ENCODE measurements at regions not wholly inside any gene's neighbourhood (a gene's known extent, or its start where the extent isn't known, plus 50 kb on each side); places are given as distances from the start of the nearest gene placed in this dataset.

GRCh38 chr20:40895182-40895581 is 133.4 kb upstream of the TOP1 start:
- no peak overlapping the region for H3K9ac ChIP-seq (ENCODE audit: low read length)
- H2AK5ac ChIP-seq (ENCODE audit: low read length, severe bottlenecking), result no peak overlapping the region
- H4K8ac ChIP-seq (ENCODE audit: low read length), result no peak overlapping the region
- no peak for DNase-seq
- no peak overlapping the region for H4K91ac ChIP-seq (ENCODE audit: low read length)
- H2AFZ ChIP-seq (ENCODE audit: low read depth, low read length), result no peak overlapping the region
- no peaks in the 10 kb centered on the region for H3K36me3 ChIP-seq (ENCODE audit: control insufficient read depth in 1 of 2, insufficient read depth in 2 of 2, low read depth in 1 of 2, low read length in 2 of 2)
- no peak overlapping the region for H3K18ac ChIP-seq (ENCODE audit: low read depth in 1 of 2, low read length in 2 of 2)
- no peak overlapping the region for H2BK12ac ChIP-seq (ENCODE audit: low read length in 2 of 2)
- no peak overlapping the region for H2BK5ac ChIP-seq (ENCODE audit: low read depth, low read length, poor library complexity, severe bottlenecking)
- no peak overlapping the region for H3K4me2 ChIP-seq (ENCODE audit: low read length, poor library complexity, severe bottlenecking)
- no peaks in the 10 kb centered on the region for H3K4me1 ChIP-seq (ENCODE audit: control insufficient read depth, insufficient read depth, low read depth, low read length)
- H2BK15ac ChIP-seq (ENCODE audit: low read depth, poor library complexity, severe bottlenecking), result no peak overlapping the region
- peaks cover 21 to 42% of the 10 kb centered on the region in 2 experiments for H3K27me3 ChIP-seq (ENCODE audit: control insufficient read depth in 1 of 2, insufficient read depth in 1 of 2, low read length in 2 of 2)
- WGBS, result 52% methylated on average over 3 of the region's 3 CpGs
- no peak overlapping the region for H3K23ac ChIP-seq (ENCODE audit: low read length in 2 of 2)
- no peaks in the 10 kb centered on the region for H3K79me1 ChIP-seq (replicated peaks; ENCODE audit: low read length, poor library complexity, severe bottlenecking)
- no peak overlapping the region for H3K4me3 ChIP-seq (ENCODE audit: insufficient read depth in 1 of 2, low read depth in 1 of 2, low read length in 2 of 2)
- H3K27ac ChIP-seq (ENCODE audit: low read length, poor library complexity, severe bottlenecking), result no peak overlapping the region
- no peak overlapping the region for H3K4ac ChIP-seq (ENCODE audit: low read depth in 1 of 2, low read length in 2 of 2)
- no peaks in the 10 kb centered on the region for H3K9me3 ChIP-seq (ENCODE audit: control insufficient read depth, low read length)
- no peak overlapping the region for H2BK120ac ChIP-seq (ENCODE audit: low read depth, low read length)
- no peak overlapping the region for H3K14ac ChIP-seq (ENCODE audit: low read length in 2 of 2)

DNA sequence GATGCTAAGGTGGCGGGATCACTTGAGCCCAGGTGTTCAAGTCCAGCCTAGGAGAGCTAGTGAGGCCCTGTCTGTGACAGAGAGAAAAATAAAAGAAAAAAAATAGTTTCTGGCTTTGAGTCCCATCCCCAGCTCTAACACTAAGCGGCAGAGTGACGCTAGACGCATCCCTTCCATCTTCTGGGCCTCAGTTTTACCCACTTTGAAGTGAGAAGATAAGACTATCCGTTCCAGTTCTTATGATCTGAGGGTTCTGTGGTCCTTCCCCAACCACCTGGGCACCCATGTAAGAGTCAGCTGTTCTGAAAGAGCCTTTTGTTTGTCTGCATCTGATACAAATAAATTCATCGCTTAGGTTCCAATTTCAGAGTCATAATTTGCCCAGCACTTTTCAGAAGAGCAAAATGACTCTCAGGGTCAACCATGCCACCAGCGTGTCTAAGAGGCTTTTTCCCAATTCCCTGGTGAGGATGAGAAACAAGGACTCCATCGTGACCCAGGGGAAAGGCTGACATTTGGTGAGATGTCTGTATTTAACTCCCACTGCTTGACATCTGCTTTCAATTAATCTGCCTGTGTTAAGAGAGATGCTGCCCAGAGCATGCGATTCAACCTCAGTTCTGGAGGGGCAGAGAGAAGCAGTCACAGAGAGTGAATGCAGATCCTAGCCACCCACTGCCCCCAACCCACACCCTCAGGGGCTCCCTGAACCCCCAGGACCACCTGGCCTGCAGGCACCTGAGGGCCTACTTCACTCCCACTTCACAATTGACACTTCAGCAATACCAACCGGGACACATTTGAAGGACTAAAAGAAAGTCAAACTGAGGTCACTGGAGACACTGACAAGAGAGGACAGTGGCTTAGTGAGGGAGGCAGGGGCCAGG is 131.6 kb upstream of the TOP1 start:
- H2BK15ac ChIP-seq (ENCODE audit: low read depth, poor library complexity, severe bottlenecking), result no peak overlapping the region
- no peak overlapping the region for H2BK120ac ChIP-seq (ENCODE audit: low read depth, low read length)
- H4K91ac ChIP-seq (ENCODE audit: low read length), result no peak overlapping the region
- no peak overlapping the region for H3K23ac ChIP-seq (ENCODE audit: low read length in 2 of 2)
- 78% methylated on average over 10 of the region's 10 CpGs for WGBS
- H3K9me3 ChIP-seq (ENCODE audit: control insufficient read depth, low read length), result no peaks in the 10 kb centered on the region
- no peak overlapping the region for H2AFZ ChIP-seq (ENCODE audit: low read depth, low read length)
- no peak overlapping the region for H3K14ac ChIP-seq (ENCODE audit: low read length in 2 of 2)
- H3K9ac ChIP-seq (ENCODE audit: low read length), result no peak overlapping the region
- H3K18ac ChIP-seq (ENCODE audit: low read depth in 1 of 2, low read length in 2 of 2), result no peak overlapping the region
- no peak overlapping the region for H3K27ac ChIP-seq (ENCODE audit: low read length, poor library complexity, severe bottlenecking)
- no peak overlapping the region for H3K4me3 ChIP-seq (ENCODE audit: insufficient read depth in 1 of 2, low read depth in 1 of 2, low read length in 2 of 2)
- no peaks in the 10 kb centered on the region for H3K4me1 ChIP-seq (ENCODE audit: control insufficient read depth, insufficient read depth, low read depth, low read length)
- peaks cover 21 to 24% of the 10 kb centered on the region in 2 experiments for H3K27me3 ChIP-seq (ENCODE audit: control insufficient read depth in 1 of 2, insufficient read depth in 1 of 2, low read length in 2 of 2)
- H3K4ac ChIP-seq (ENCODE audit: low read depth in 1 of 2, low read length in 2 of 2), result no peak overlapping the region
- no peak overlapping the region for H3K4me2 ChIP-seq (ENCODE audit: low read length, poor library complexity, severe bottlenecking)
- H2BK5ac ChIP-seq (ENCODE audit: low read depth, low read length, poor library complexity, severe bottlenecking), result no peak overlapping the region
- H2AK5ac ChIP-seq (ENCODE audit: low read length, severe bottlenecking), result no peak overlapping the region
- H3K36me3 ChIP-seq (ENCODE audit: control insufficient read depth in 1 of 2, insufficient read depth in 2 of 2, low read depth in 1 of 2, low read length in 2 of 2), result no peaks in the 10 kb centered on the region
- no peak for DNase-seq
- no peak overlapping the region for H4K8ac ChIP-seq (ENCODE audit: low read length)
- no peak overlapping the region for H2BK12ac ChIP-seq (ENCODE audit: low read length in 2 of 2)
- H3K79me1 ChIP-seq (replicated peaks; ENCODE audit: low read length, poor library complexity, severe bottlenecking), result no peaks in the 10 kb centered on the region

DNA sequence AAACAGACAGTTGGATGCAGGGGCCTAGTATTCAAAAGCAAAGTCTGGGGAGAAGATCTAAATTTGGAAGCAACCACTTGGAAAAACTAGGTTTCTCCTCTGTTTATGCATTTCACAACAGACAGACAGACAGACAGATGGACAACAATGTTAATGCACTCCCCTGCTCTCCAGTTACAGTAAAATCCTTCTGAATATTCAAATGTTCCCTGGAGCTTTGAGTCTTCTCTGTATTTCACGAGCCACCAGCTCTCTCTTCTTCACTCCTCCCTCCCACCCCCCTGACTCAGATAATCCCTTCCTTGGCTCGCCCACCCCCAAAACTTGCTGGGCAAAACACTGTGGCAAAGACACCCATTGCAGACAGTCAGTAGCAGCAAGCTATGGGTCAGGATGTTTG is 129.3 kb upstream of the TOP1 start:
- Histone ChIP-seq H2AK5ac (ENCODE audit: low read length, severe bottlenecking) (no peak overlapping the region), H3K9me3 (ENCODE audit: control insufficient read depth, low read length) (no peaks in the 10 kb centered on the region), H2BK15ac (ENCODE audit: low read depth, poor library complexity, severe bottlenecking) (no peak overlapping the region), H3K9ac (ENCODE audit: low read length) (no peak overlapping the region), H3K4me2 (ENCODE audit: low read length, poor library complexity, severe bottlenecking) (no peak overlapping the region), H4K91ac (ENCODE audit: low read length) (no peak overlapping the region), H3K23ac (ENCODE audit: low read length in 2 of 2) (no peak overlapping the region), H3K4me1 (ENCODE audit: control insufficient read depth, insufficient read depth, low read depth, low read length) (no peaks in the 10 kb centered on the region), H2BK12ac (ENCODE audit: low read length in 2 of 2) (no peak overlapping the region), H4K8ac (ENCODE audit: low read length) (no peak overlapping the region), H3K4me3 (ENCODE audit: insufficient read depth in 1 of 2, low read depth in 1 of 2, low read length in 2 of 2) (no peak overlapping the region), H3K79me1 (replicated peaks; ENCODE audit: low read length, poor library complexity, severe bottlenecking) (no peaks in the 10 kb centered on the region), H2AFZ (ENCODE audit: low read depth, low read length) (no peak overlapping the region), H3K4ac (ENCODE audit: low read depth in 1 of 2, low read length in 2 of 2) (no peak overlapping the region), H3K14ac (ENCODE audit: low read length in 2 of 2) (no peak overlapping the region), H3K27ac (ENCODE audit: low read length, poor library complexity, severe bottlenecking) (no peak overlapping the region), H2BK120ac (ENCODE audit: low read depth, low read length) (no peak overlapping the region), H3K18ac (ENCODE audit: low read depth in 1 of 2, low read length in 2 of 2) (no peak overlapping the region), H2BK5ac (ENCODE audit: low read depth, low read length, poor library complexity, severe bottlenecking) (no peak overlapping the region), H3K27me3 (ENCODE audit: control insufficient read depth in 1 of 2, insufficient read depth in 1 of 2, low read length in 2 of 2) (peaks cover 14 to 19% of the 10 kb centered on the region in 2 experiments), H3K36me3 (ENCODE audit: control insufficient read depth in 1 of 2, insufficient read depth in 2 of 2, low read depth in 1 of 2, low read length in 2 of 2) (no peaks in the 10 kb centered on the region)
- no peak for DNase-seq
- 58% methylated on average over 2 of the region's 2 CpGs for WGBS

- Histone ChIP-seq H4K8ac (ENCODE audit: low read length) (no peak overlapping the region), H2BK15ac (ENCODE audit: low read depth, poor library complexity, severe bottlenecking) (no peak overlapping the region)
These were observed 127.9 kb upstream of the TOP1 start for GRCh38 chr20:40900666-40901215.

More at GRCh38 chr20:40900666-40901215, 127.9 kb upstream of the TOP1 start:
- H3K4me2 ChIP-seq (ENCODE audit: low read length, poor library complexity, severe bottlenecking), result no peak overlapping the region
- peaks cover 3 to 8% of the 10 kb centered on the region in 2 experiments for H3K27me3 ChIP-seq (ENCODE audit: control insufficient read depth in 1 of 2, insufficient read depth in 1 of 2, low read length in 2 of 2)
- H3K79me1 ChIP-seq (replicated peaks; ENCODE audit: low read length, poor library complexity, severe bottlenecking), result no peaks in the 10 kb centered on the region
- no peak overlapping the region for H3K18ac ChIP-seq (ENCODE audit: low read depth in 1 of 2, low read length in 2 of 2)
- no peak overlapping the region for H3K14ac ChIP-seq (ENCODE audit: low read length in 2 of 2)
- no peak overlapping the region for H2BK5ac ChIP-seq (ENCODE audit: low read depth, low read length, poor library complexity, severe bottlenecking)
- H3K4ac ChIP-seq (ENCODE audit: low read depth in 1 of 2, low read length in 2 of 2), result no peak overlapping the region
- no peak overlapping the region for H3K27ac ChIP-seq (ENCODE audit: low read length, poor library complexity, severe bottlenecking)
- H2AFZ ChIP-seq (ENCODE audit: low read depth, low read length), result no peak overlapping the region
- no peaks in the 10 kb centered on the region for H3K4me1 ChIP-seq (ENCODE audit: control insufficient read depth, insufficient read depth, low read depth, low read length)
- no peak overlapping the region for H3K9ac ChIP-seq (ENCODE audit: low read length)
- H3K36me3 ChIP-seq (ENCODE audit: control insufficient read depth in 1 of 2, insufficient read depth in 2 of 2, low read depth in 1 of 2, low read length in 2 of 2), result no peaks in the 10 kb centered on the region
- H2AK5ac ChIP-seq (ENCODE audit: low read length, severe bottlenecking), result no peak overlapping the region
- H2BK12ac ChIP-seq (ENCODE audit: low read length in 2 of 2), result no peak overlapping the region
- no CpG with 5 or more reads among the region's 2 CpGs for WGBS
- H4K91ac ChIP-seq (ENCODE audit: low read length), result no peak overlapping the region
- peaks cover 1% of the 10 kb centered on the region for H3K9me3 ChIP-seq (ENCODE audit: control insufficient read depth, low read length)
- DNase-seq, result no peak
- H2BK120ac ChIP-seq (ENCODE audit: low read depth, low read length), result no peak overlapping the region
- no peak overlapping the region for H3K23ac ChIP-seq (ENCODE audit: low read length in 2 of 2)
- no peak overlapping the region for H3K4me3 ChIP-seq (ENCODE audit: insufficient read depth in 1 of 2, low read depth in 1 of 2, low read length in 2 of 2)

Data from mesenchymal stem cell (in vitro differentiated cells and primary cell).